HG03039 (cell line): ENCODE measurements at regions not wholly inside any gene's neighbourhood (a gene's known extent, or its start where the extent isn't known, plus 50 kb on each side); places are given as distances from the start of the nearest gene placed in this dataset.
A peak's percentile ranks its signal among the peaks of the same experiment; 100 is the strongest.

ENCODE experiments used
- ATAC-seq: cut with Tn5 transposase; IDR thresholded peaks from one replicate; pipeline ENCODE4 v1.9.1; 2021; ENCODE audit warnings: mild to moderate bottlenecking, moderate library complexity; ENCODE audit not compliant: unreplicated experiment

GRCh38 chr4:171759274-171759673, 53.9 kb upstream of the GALNTL6 start:
- no peak for ATAC-seq

- ATAC-seq, result no peak
These were observed 61.7 kb upstream of the GALNTL6 start for GRCh38 chr4:171751538-171751937.

- no peak for ATAC-seq
These were observed 66.8 kb upstream of the GALNTL6 start for GRCh38 chr4:171746418-171746817.

GRCh38 chr4:171742436-171742835, 70.8 kb upstream of the GALNTL6 start:
- no peak for ATAC-seq

DNA sequence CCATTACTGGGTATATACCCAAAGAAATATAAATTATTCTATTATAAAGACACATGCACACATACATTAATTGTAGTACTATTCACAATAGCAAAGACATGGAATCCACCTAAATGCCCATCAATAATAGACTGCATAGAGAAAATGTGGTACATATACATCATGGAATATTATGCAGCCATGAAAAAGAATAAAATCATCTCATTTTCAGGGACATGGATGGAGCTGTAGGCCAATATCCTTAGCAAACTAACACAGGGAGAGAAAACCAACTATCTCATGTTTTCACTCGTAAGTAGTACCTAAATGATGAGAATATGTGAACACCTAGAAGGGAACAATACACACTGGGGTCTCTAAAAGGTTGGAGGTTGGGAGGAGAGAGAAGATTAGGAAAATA, 86.0 kb upstream of the GALNTL6 start:
- ATAC-seq, result no peak

GRCh38 chr4:171721937-171722336, 91.3 kb upstream of the GALNTL6 start:
- no peak for ATAC-seq

DNA sequence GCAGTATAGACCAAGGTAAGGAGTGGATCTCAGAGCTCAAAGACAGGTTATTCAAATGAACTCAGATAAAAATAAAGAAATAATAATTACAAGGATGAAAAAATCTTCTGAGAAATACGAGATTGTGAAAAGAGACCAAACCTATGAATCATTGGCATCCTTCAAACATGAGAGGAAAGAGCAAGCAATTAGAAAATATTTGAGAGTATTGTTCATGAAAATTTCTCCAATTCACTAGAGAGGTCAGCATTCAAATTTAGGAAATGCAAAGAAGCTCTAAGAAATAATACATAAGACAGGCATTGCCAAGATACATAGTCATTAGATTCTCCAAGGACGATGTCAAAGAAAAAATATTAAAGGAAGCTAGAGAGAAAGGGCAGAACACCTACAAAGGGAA, 93.5 kb upstream of the GALNTL6 start:
- no peak for ATAC-seq

DNA sequence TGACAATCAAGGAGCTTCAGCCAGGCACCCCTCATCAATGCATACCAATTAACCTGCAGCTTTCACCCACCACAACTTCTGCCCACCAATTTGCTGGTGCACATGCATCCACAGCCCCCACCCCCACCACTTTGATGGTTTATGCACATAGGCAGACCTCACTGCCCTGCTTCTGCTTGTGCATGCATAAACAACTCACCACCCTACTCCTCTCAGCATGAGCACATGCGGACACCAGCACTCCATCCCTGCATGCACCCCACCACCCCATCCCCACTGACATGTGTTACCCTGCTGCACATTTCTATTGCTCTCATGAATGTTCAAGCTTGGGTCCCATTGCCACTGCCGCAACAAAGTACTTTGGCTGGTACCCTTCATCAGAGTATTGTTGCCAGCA, 94.5 kb upstream of the GALNTL6 start:
- no peak for ATAC-seq

- no peak for ATAC-seq
These were observed 95.1 kb upstream of the GALNTL6 start for GRCh38 chr4:171718069-171718468.

- ATAC-seq, result no peak
These were observed 95.9 kb upstream of the GALNTL6 start for GRCh38 chr4:171717231-171717741.

DNA sequence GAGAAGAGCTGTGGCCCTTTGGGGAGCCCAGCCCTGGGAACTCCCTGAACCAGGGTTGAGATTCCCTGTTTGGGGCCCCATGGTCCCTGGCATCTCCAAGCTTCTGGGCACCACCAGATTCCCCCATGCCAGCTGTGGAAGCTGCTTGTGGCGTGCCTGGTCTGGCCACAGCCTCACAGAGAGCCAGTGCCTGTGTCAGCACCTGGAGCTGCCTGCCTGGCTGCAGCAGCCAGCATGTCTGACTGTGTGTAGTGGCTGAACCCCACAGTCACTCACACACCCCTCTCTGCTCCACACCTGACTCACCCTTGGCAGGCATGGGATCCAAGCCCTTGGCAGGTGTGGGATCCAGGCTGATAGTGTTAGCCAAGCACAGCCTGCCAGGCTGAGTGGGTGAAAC, 97.2 kb upstream of the GALNTL6 start:
- no peak for ATAC-seq

- no peak for ATAC-seq
These were observed 98.3 kb upstream of the GALNTL6 start for GRCh38 chr4:171714791-171715454.

GRCh38 chr4:171710743-171711142, 102.5 kb upstream of the GALNTL6 start:
- no peak for ATAC-seq

GRCh38 chr4:171676555-171677215, 136.5 kb upstream of the GALNTL6 start:
- ATAC-seq, result peak; percentile 95

GRCh38 chr4:171674781-171675180, 138.4 kb upstream of the GALNTL6 start:
- ATAC-seq, result no peak

DNA sequence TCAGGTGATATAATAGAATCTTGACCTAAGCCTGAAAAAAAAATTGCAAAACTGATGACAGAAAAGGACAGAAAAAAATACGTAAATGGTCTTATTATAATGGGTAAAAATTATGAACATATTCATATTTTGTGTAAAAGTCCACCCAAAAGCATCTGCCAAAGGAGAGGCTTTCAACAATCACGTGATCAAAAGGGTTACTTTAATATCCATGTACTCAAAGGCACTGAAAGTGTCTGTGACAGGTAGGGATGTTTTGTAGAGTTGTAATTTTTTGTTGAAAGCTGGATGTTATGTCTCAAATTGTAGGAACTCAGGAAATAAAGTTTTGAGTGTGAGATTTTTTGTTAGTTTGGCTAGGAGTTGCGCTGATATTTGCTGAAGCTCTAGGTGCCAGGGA, 144.8 kb upstream of the GALNTL6 start:
- no peak for ATAC-seq

DNA sequence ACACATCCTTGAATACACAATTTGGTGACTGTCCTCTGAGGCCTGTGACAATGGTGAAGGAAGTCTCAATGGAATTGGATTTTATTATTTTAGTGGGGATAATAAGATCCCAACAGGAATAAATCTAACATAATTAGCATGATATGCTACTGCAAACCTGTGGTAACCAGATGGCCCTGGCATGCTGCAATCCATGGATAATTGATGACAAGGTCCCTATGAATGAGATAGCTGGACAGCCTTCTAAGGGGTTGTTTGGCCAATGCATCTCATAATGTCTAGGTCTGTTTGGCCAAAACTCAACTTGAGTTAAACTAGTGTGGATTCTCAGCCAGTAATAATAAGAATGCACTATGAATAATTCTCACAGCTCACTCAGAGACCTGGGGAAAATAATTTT, 145.3 kb upstream of the GALNTL6 start:
- no peak for ATAC-seq

DNA sequence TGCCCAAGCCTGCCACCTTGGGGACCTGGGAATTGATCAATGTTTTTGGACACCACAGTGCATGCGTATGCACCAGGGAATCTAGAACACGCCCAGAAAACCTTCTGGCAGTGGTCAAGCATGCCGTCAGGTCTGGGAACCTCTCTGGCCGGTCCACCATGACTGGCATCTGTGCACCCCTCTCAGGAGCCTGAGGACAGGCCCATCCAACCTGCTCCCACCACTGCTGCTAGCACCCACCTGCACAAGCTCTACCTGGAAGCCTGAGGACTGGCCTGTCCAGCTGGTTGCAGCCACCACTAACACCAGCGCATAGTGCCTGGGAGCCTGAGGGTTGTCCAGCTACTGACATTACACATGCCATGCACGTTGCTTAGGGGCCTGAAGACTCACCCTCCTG, 162.1 kb upstream of the GALNTL6 start:
- ATAC-seq, result no peak

GRCh38 chr4:171650543-171650942, 162.7 kb upstream of the GALNTL6 start:
- peak; percentile 67 for ATAC-seq

DNA sequence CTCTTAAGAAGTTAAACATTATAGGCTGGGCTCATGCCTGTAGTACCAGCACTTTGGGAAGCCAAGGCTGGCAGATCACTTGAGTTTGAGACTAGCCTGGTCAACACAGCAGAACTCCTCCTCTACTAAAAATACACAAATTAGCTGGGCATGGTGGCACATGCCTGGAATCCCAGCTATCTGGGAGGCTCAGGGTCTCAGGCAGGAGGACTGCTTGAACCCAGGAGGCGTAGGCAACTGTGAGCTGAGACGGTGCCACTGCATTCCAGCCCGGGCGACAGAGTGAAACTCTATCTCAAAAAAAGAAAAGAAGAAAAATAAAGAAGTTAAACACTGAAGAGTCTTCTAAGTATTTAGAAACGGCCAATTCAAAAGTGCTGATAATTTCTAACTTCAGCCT, 164.3 kb upstream of the GALNTL6 start:
- no peak for ATAC-seq

- no peak for ATAC-seq
These were observed 166.2 kb upstream of the GALNTL6 start for GRCh38 chr4:171646984-171647383.

GRCh38 chr4:171644430-171645057, 168.7 kb upstream of the GALNTL6 start:
- ATAC-seq, result peak; percentile 77
